H9 (cell line): ENCODE measurements at regions not wholly inside any gene's neighbourhood (a gene's known extent, or its start where the extent isn't known, plus 50 kb on each side); places are given as distances from the start of the nearest gene placed in this dataset.

ENCODE experiments used
- DNase-seq: peaks from one replicate; pipeline ENCODE4 v3.0.0-alpha.2; 2017
- H2AFZ ChIP-seq: one replicate; pipeline ENCODE4 v1.6.1; 2013; ENCODE audit warnings: mild to moderate bottlenecking, low read length, control low read depth, moderate library complexity
- H2AK5ac ChIP-seq: 2 replicates; pipeline ENCODE4 v1.6.1; 2013; ENCODE audit warnings: low read length, control low read depth, mixed read lengths; ENCODE audit not compliant: insufficient read length
- H2BK120ac ChIP-seq: one replicate; pipeline ENCODE4 v1.6.1; 2013; ENCODE audit warnings: low read depth, mild to moderate bottlenecking, low read length, control low read depth, inconsistent platforms; ENCODE audit not compliant: poor library complexity, severe bottlenecking
- H2BK12ac ChIP-seq: 2 replicates; pipeline ENCODE4 v1.6.1; 2013; ENCODE audit warnings: low read length, control low read depth, mixed read lengths, low read depth; ENCODE audit not compliant: insufficient read length
- H2BK15ac ChIP-seq: 2 replicates; pipeline ENCODE4 v1.6.1; 2013; ENCODE audit warnings: low read depth, low read length, control low read depth
- H2BK20ac ChIP-seq: one replicate; pipeline ENCODE4 v1.6.1; 2013; ENCODE audit warnings: low read depth, mild to moderate bottlenecking, low read length, control low read depth, inconsistent platforms; ENCODE audit not compliant: poor library complexity, severe bottlenecking
- H2BK5ac ChIP-seq: 2 replicates; pipeline ENCODE4 v1.6.1; 2013; ENCODE audit warnings: low read length, control low read depth, mixed read lengths; ENCODE audit not compliant: insufficient read length
- H3K14ac ChIP-seq: 2 replicates; pipeline ENCODE4 v1.6.1; 2013; ENCODE audit warnings: low read length, control low read depth; ENCODE audit not compliant: insufficient read depth
- H3K18ac ChIP-seq: 2 replicates; pipeline ENCODE4 v1.6.1; 2013; ENCODE audit warnings: low read depth, mild to moderate bottlenecking, mixed read lengths, low read length, control low read depth; ENCODE audit not compliant: insufficient read length
- H3K23ac ChIP-seq: 2 replicates; pipeline ENCODE4 v1.6.1; 2013; ENCODE audit warnings: low read length, control low read depth, mixed read lengths, low read depth; ENCODE audit not compliant: insufficient read length
- H3K23me2 ChIP-seq: 2 replicates; pipeline ENCODE4 v1.6.1; 2013; ENCODE audit warnings: low read depth, mild to moderate bottlenecking, mixed read lengths, low read length, control low read depth; ENCODE audit not compliant: insufficient read length, poor library complexity, severe bottlenecking
- H3K27ac ChIP-seq: 2 replicates; pipeline ENCODE4 v1.5.1; 2013; ENCODE audit warnings: low read length, control low read depth, mixed read lengths, low read depth; ENCODE audit not compliant: insufficient read length
- H3K27me3 ChIP-seq: 2 replicates; pipeline ENCODE4 v1.6.1; 2013; ENCODE audit warnings: low read length, control low read depth, inconsistent platforms; ENCODE audit not compliant: insufficient read depth
- H3K4ac ChIP-seq: 2 replicates; pipeline ENCODE4 v1.6.1; 2013; ENCODE audit warnings: low read depth, mild to moderate bottlenecking, control low read depth, inconsistent platforms, low read length, moderate library complexity
- H3K4me1 ChIP-seq: 2 replicates; pipeline ENCODE4 v1.6.1; 2013; ENCODE audit warnings: low read length, control low read depth, inconsistent platforms; ENCODE audit not compliant: insufficient read depth
- H3K4me2 ChIP-seq: 2 replicates; pipeline ENCODE4 v1.6.1; 2013; ENCODE audit warnings: low read length, control low read depth, mixed read lengths; ENCODE audit not compliant: insufficient read length, insufficient read depth
- H3K56ac ChIP-seq: 2 replicates; pipeline ENCODE4 v1.6.1; 2013; ENCODE audit warnings: low read depth, mild to moderate bottlenecking, mixed read lengths, low read length, control low read depth; ENCODE audit not compliant: insufficient read length
- H3K79me1 ChIP-seq: 2 replicates; pipeline ENCODE4 v1.6.1; 2013; ENCODE audit warnings: low read depth, mild to moderate bottlenecking, moderate library complexity, low read length, control low read depth, inconsistent platforms; ENCODE audit not compliant: insufficient read depth, poor library complexity, severe bottlenecking
- H3K79me2 ChIP-seq: 2 replicates; pipeline ENCODE4 v1.6.1; 2013; ENCODE audit warnings: low read length, control low read depth, inconsistent platforms; ENCODE audit not compliant: insufficient read depth
- H3K9ac ChIP-seq: 2 replicates; pipeline ENCODE4 v1.6.1; 2013; ENCODE audit warnings: low read length, control low read depth, mixed read lengths; ENCODE audit not compliant: insufficient read length; ENCODE audit errors: extremely low read depth
- H3K9me3 ChIP-seq: one replicate; pipeline ENCODE4 v1.6.1; 2013; ENCODE audit warnings: low read depth, low read length, inconsistent platforms; ENCODE audit not compliant: control insufficient read depth
- H3T11ph ChIP-seq: one replicate; pipeline ENCODE4 v1.6.1; 2013; ENCODE audit warnings: mild to moderate bottlenecking, low read length, control low read depth, inconsistent platforms
- H4K20me1 ChIP-seq: one replicate; pipeline ENCODE4 v1.6.1; 2013; ENCODE audit not compliant: control insufficient read depth, insufficient read length, insufficient read depth
- H4K5ac ChIP-seq: 2 replicates; pipeline ENCODE4 v1.6.1; 2013; ENCODE audit warnings: low read depth, mild to moderate bottlenecking, mixed read lengths, low read length, control low read depth; ENCODE audit not compliant: insufficient read length
- H4K8ac ChIP-seq: replicated peaks from 2 replicates; pipeline ENCODE4 v1.6.1; 2013; ENCODE audit warnings: low read length, control low read depth, mixed read lengths, low read depth; ENCODE audit not compliant: insufficient read length
- H4K91ac ChIP-seq: 2 replicates; pipeline ENCODE4 v1.6.1; 2013; ENCODE audit warnings: low read depth, mild to moderate bottlenecking, moderate library complexity, mixed read lengths, low read length, control low read depth; ENCODE audit not compliant: insufficient read length
- H3K27ac Mint-ChIP-seq, 3 experiments: 2 replicates in 2 of 3; 3 replicates in 1 of 3; pipeline ENCODE4 v1.8.0; 2020 to 2021; ENCODE audit warnings: mixed read lengths in 3 of 3, mild to moderate bottlenecking in 1 of 3, moderate library complexity in 1 of 3
- H3K27me3 Mint-ChIP-seq: 2 replicates; pipeline ENCODE4 v1.8.0; 2021; ENCODE audit warnings: low read depth, mild to moderate bottlenecking, moderate library complexity, mixed read lengths
- H3K36me3 Mint-ChIP-seq, 3 experiments: 2 replicates in 2 of 3; 3 replicates in 1 of 3; pipeline ENCODE4 v1.8.0; 2020 to 2021; ENCODE audit warnings: low read depth in 3 of 3, mixed read lengths in 3 of 3; ENCODE audit not compliant: insufficient read depth in 1 of 3
- H3K4me1 Mint-ChIP-seq, 2 experiments: 2 replicates each; pipeline ENCODE4 v1.8.0; 2020; ENCODE audit warnings: mixed read lengths in 2 of 2
- H3K4me3 Mint-ChIP-seq, 2 experiments: 2 replicates in 1 of 2; 3 replicates in 1 of 2; pipeline ENCODE4 v1.8.0; 2020 to 2021; ENCODE audit warnings: mild to moderate bottlenecking in 2 of 2, mixed read lengths in 2 of 2, moderate library complexity in 1 of 2
- H3K9me3 Mint-ChIP-seq, 2 experiments: 2 replicates in 1 of 2; 3 replicates in 1 of 2; pipeline ENCODE4 v1.8.0; 2020; ENCODE audit warnings: mild to moderate bottlenecking in 2 of 2, mixed read lengths in 2 of 2, moderate library complexity in 1 of 2
- CTCF ChIP-seq: fragments of 200-600 bp; sonication (generic); conservative IDR thresholded peaks from 3 replicates; pipeline ENCODE4 v1.8.0; 2021; ENCODE audit warnings: antibody characterized with exemption, mild to moderate bottlenecking
- WGBS: extraction: QIAGEN DNeasy Blood & Tissue Kit; methylation state at CpG from one replicate; pipeline ENCODE4 v1.1.7; 2013; ENCODE audit warnings: missing lambda C conversion rate, low lambda C conversion rate, mixed read lengths; ENCODE audit not compliant: insufficient read length; ENCODE audit errors: extremely low coverage; 5-methylcytosine and 5-hydroxymethylcytosine counted together

- no peak overlapping the region for H2AK5ac ChIP-seq
- H4K5ac ChIP-seq = no peak overlapping the region
- H3T11ph ChIP-seq = no peak overlapping the region
- no peak overlapping the region for H4K91ac ChIP-seq
- Mint-ChIP-seq H3K9me3 (no peaks in the 10 kb centered on the region), H3K27ac (no peak overlapping the region), H3K27me3 (peaks cover 2% of the 10 kb centered on the region; the same call in 1 of the 2 replicates), H3K4me3 (no peak overlapping the region), H3K36me3 (no peaks in the 10 kb centered on the region), H3K4me1 (peaks cover 5 to 10% of the 10 kb centered on the region in 2 experiments)
- H3K27ac ChIP-seq = no peak overlapping the region
- H3K27me3 ChIP-seq = no peaks in the 10 kb centered on the region
- no peaks in the 10 kb centered on the region for H4K20me1 ChIP-seq
- H3K79me2 ChIP-seq = no peaks in the 10 kb centered on the region
- no peak overlapping the region for H2BK20ac ChIP-seq
- H4K8ac ChIP-seq = no peak overlapping the region
- H2BK120ac ChIP-seq = no peak overlapping the region
- no peak overlapping the region for H3K23ac ChIP-seq
- H3K4me1 ChIP-seq = no peaks in the 10 kb centered on the region; the same call in 1 of the 2 replicates
- DNase-seq = no peak
- no peak overlapping the region for H3K18ac ChIP-seq
- no peak overlapping the region for H3K4ac ChIP-seq
- no peak for TF ChIP-seq CTCF
- no peak overlapping the region for H2BK12ac ChIP-seq
- no peak overlapping the region for H3K9ac ChIP-seq
- H3K9me3 ChIP-seq = no peaks in the 10 kb centered on the region
- no CpG with 5 or more reads among the region's 1 CpG for WGBS
- H2BK5ac ChIP-seq = no peak overlapping the region
- no peak overlapping the region for H3K14ac ChIP-seq
- no peak overlapping the region for H2AFZ ChIP-seq
- no peak overlapping the region for H3K56ac ChIP-seq
- no peaks in the 10 kb centered on the region for H3K23me2 ChIP-seq
- no peak overlapping the region for H3K4me2 ChIP-seq
- H3K79me1 ChIP-seq = no peaks in the 10 kb centered on the region
- no peak overlapping the region for H2BK15ac ChIP-seq
Measured at GRCh38 chr12:68559246-68559645, 51.5 kb upstream of the RAP1B start.
